HepG2 (cell line): ENCODE measurements at regions not wholly inside any gene's neighbourhood (a gene's known extent, or its start where the extent isn't known, plus 50 kb on each side); places are given as distances from the start of the nearest gene placed in this dataset.

Experiments used
- ATAC-seq: fragments of 200-7000 bp; cut with Tn5 transposase; 3 replicates; pipeline ENCODE4 v1.9.1; 2020; ENCODE audit warnings: mild to moderate bottlenecking, moderate library complexity
- BruUV-seq: library from RNA; stranded (reverse); fragments of 400-500 nt; replicated peaks from 2 replicates; lab custom pipeline; 2021; lab: Mats Ljungman, UMichigan
- CTCF ChIA-PET: fragments of 300-600 bp; formaldehyde crosslinking; extraction: SDS; loops from one replicate; lab custom pipeline; 2021; ENCODE audit warnings: low total read pairs, inconsistent platforms, low intra/inter-chr PET ratio; lab: Yijun Ruan, JAX
- POLR2A ChIA-PET: fragments of 350-600 bp; sonication (Branson Sonifier 250); formaldehyde crosslinking; loops from one replicate; lab custom pipeline; 2020; ENCODE audit warnings: antibody characterized with exemption, inconsistent platforms; lab: Yijun Ruan, JAX
- DNase-seq: peaks from one replicate; pipeline ENCODE4 v3.0.0-alpha.2; 2015; ENCODE audit warnings: low spot score
- FAIRE-seq: peaks from 3 replicates; lab custom pipeline; 2011; peaks lifted over from hg19 to GRCh38; lab: Jason Lieb, UNC
- H2AFZ ChIP-seq: one replicate; pipeline ENCODE4 v1.6.1; 2011; ENCODE audit warnings: low read length, inconsistent platforms
- H3K27ac ChIP-seq: fragments of 300-600 bp; 3 replicates; pipeline ENCODE4 v1.8.0; 2011; ENCODE audit warnings: mixed run types, mild to moderate bottlenecking, mixed read lengths, low read length, inconsistent platforms; ENCODE audit not compliant: insufficient read depth; ENCODE audit errors: extremely low read length
- H3K27me3 ChIP-seq, 2 experiments: fragments of 200-600 bp in 1 of 2; 2 replicates in 1 of 2; 3 replicates in 1 of 2; pipeline versions ENCODE4 v1.6.0 to v1.8.0; 2011; ENCODE audit warnings: low read length in 2 of 2, mild to moderate bottlenecking in 2 of 2, moderate library complexity in 2 of 2, inconsistent platforms in 1 of 2; ENCODE audit not compliant: insufficient read depth in 2 of 2, control insufficient read depth in 1 of 2
- H3K36me3 ChIP-seq, 2 experiments: fragments of 200-600 bp in 1 of 2; replicated peaks in 1 of 2; 2 replicates in 1 of 2; 3 replicates in 1 of 2; pipeline versions ENCODE4 v1.5.1 to v1.8.0; 2011; ENCODE audit warnings: low read length in 2 of 2, inconsistent platforms in 1 of 2; ENCODE audit not compliant: insufficient read depth in 2 of 2, control insufficient read depth in 1 of 2
- H3K4me1 ChIP-seq: 2 replicates; pipeline ENCODE4 v1.5.1; 2012; ENCODE audit warnings: low read length, inconsistent platforms; ENCODE audit not compliant: insufficient read depth
- H3K4me2 ChIP-seq: 2 replicates; pipeline ENCODE4 v1.6.0; 2011; ENCODE audit warnings: low read depth, low read length, inconsistent platforms
- H3K4me3 ChIP-seq, 3 experiments: fragments of 200-600 bp in 1 of 3; sonication (generic), shearing (Covaris generic) in 1 of 3; replicated peaks in 1 of 3; 2 replicates each; pipeline ENCODE4 v1.5.1; 2011 to 2016; ENCODE audit warnings: low read length in 3 of 3, inconsistent platforms in 2 of 3, low read depth in 2 of 3, mild to moderate bottlenecking in 2 of 3, control low read depth in 1 of 3, mixed read lengths in 1 of 3; ENCODE audit not compliant: insufficient read depth in 1 of 3
- H3K79me2 ChIP-seq: one replicate; pipeline ENCODE4 v1.6.1; 2011; ENCODE audit warnings: low read length, inconsistent platforms; ENCODE audit not compliant: insufficient read depth
- H3K9ac ChIP-seq: 2 replicates; pipeline ENCODE4 v1.6.0; 2011; ENCODE audit warnings: mild to moderate bottlenecking, low read depth, low read length, inconsistent platforms; ENCODE audit not compliant: insufficient read depth
- H3K9me3 ChIP-seq: 2 replicates; pipeline ENCODE4 v1.5.1; 2012; ENCODE audit warnings: mild to moderate bottlenecking, low read length
- H4K20me1 ChIP-seq: 2 replicates; pipeline ENCODE4 v1.6.0; 2011; ENCODE audit warnings: inconsistent platforms, mild to moderate bottlenecking, low read length, moderate library complexity; ENCODE audit not compliant: insufficient read depth
- ATF7 ChIP-seq, 2 experiments: fragments of 450-650 bp in 1 of 2; sonication (generic) in 1 of 2; formaldehyde crosslinking in 1 of 2; IDR thresholded peaks; 2 replicates each; pipeline versions ENCODE4 v1.4.0 to v1.6.1; 2016 to 2020; ENCODE audit warnings: antibody characterized with exemption in 1 of 2, mild to moderate bottlenecking in 1 of 2, missing genetic modification reagents in 1 of 2
- BCL6 ChIP-seq: IDR thresholded peaks from 2 replicates; pipeline ENCODE4 v1.6.1; 2016; ENCODE audit warnings: missing genetic modification reagents, missing compliant biosample characterization
- PHF8 ChIP-seq: sonication (generic); formaldehyde crosslinking; IDR thresholded peaks from 2 replicates; pipeline ENCODE4 v1.5.0; 2020; ENCODE audit warnings: missing genetic modification reagents
- PITX1 ChIP-seq: sonication (generic); formaldehyde crosslinking; IDR thresholded peaks from 2 replicates; pipeline ENCODE4 v1.5.1; 2020; ENCODE audit warnings: mild to moderate bottlenecking, missing genetic modification reagents
- POLR2AphosphoS2 ChIP-seq: IDR thresholded peaks from 2 replicates; pipeline ENCODE4 v1.6.1; 2011; ENCODE audit warnings: low read depth, low read length, improper control_type of control experiment
- RXRA ChIP-seq: sonication (generic); formaldehyde crosslinking; IDR thresholded peaks from 2 replicates; pipeline ENCODE4 v1.5.1; 2020; ENCODE audit warnings: missing genetic modification reagents
- TEAD2 ChIP-seq: sonication (generic); formaldehyde crosslinking; IDR thresholded peaks from 2 replicates; pipeline ENCODE4 v1.9.0; 2021; ENCODE audit warnings: missing genetic modification reagents
- ZBTB1 ChIP-seq: sonication (generic); formaldehyde crosslinking; IDR thresholded peaks from 2 replicates; pipeline ENCODE4 v1.4.0; 2020; ENCODE audit warnings: missing genetic modification reagents, borderline replicate concordance
- ZBTB20 ChIP-seq: sonication (generic); formaldehyde crosslinking; IDR thresholded peaks from 2 replicates; pipeline ENCODE4 v1.8.1; 2023; ENCODE audit warnings: missing genetic modification reagents, low read depth, mild to moderate bottlenecking, borderline replicate concordance
- ZFP82 ChIP-seq: sonication (generic); formaldehyde crosslinking; IDR thresholded peaks from 2 replicates; pipeline ENCODE4 v1.5.1; 2020; ENCODE audit warnings: mild to moderate bottlenecking, missing genetic modification reagents, borderline replicate concordance
- ZNF101 ChIP-seq: sonication (generic); formaldehyde crosslinking; IDR thresholded peaks from 2 replicates; pipeline ENCODE4 v1.4.0; 2020; ENCODE audit warnings: mild to moderate bottlenecking, low read depth, missing genetic modification reagents, borderline replicate concordance
- ZNF614 ChIP-seq: IDR thresholded peaks from 2 replicates; pipeline ENCODE4 v1.6.1; 2018; ENCODE audit warnings: missing biosample characterization, missing genetic modification reagents, inconsistent platforms, borderline replicate concordance
- ZNF660 ChIP-seq: sonication (generic); formaldehyde crosslinking; IDR thresholded peaks from 2 replicates; pipeline ENCODE4 v1.5.1; 2020; ENCODE audit warnings: mild to moderate bottlenecking, low read depth, missing genetic modification reagents, borderline replicate concordance
- WGBS: methylation state at CpG from one replicate; pipeline ENCODE4 v1.1.6; 2017; ENCODE audit warnings: low lambda C conversion rate; 5-methylcytosine and 5-hydroxymethylcytosine counted together
- in situ Hi-C: cut with HindIII; loops from 2 replicates; pipeline ENCODE4 v1.10.0; 2017; ENCODE audit warnings: low pct_unique_long_range_greater_than_20kb; ENCODE audit not compliant: extremely low pct_ligation_motif_present
- intact Hi-C: fragments of 100-400 bp; cut with micrococcal nuclease; formaldehyde crosslinking; loops from one replicate; pipeline ENCODE4 v1.10.0; 2022; ENCODE audit not compliant: unreplicated experiment
- TF ChIP-seq, protein P1 (sequence below): sonication (generic); formaldehyde crosslinking; IDR thresholded peaks from 2 replicates; pipeline ENCODE4 v1.8.0; 2022; ENCODE audit warnings: missing genetic modification reagents, mild to moderate bottlenecking, borderline replicate concordance
- TF ChIP-seq, protein P2 (sequence below): sonication (generic); formaldehyde crosslinking; IDR thresholded peaks from 2 replicates; pipeline ENCODE4 v1.5.1; 2020; ENCODE audit warnings: mild to moderate bottlenecking, missing genetic modification reagents, moderate library complexity
- TF ChIP-seq, protein P3 (sequence below): sonication (generic); formaldehyde crosslinking; IDR thresholded peaks from 2 replicates; pipeline ENCODE4 v1.4.0; 2020; ENCODE audit warnings: missing genetic modification reagents
- TF ChIP-seq, protein P4 (sequence below): sonication (generic); formaldehyde crosslinking; IDR thresholded peaks from 2 replicates; pipeline ENCODE4 v1.8.1; 2023; ENCODE audit warnings: mild to moderate bottlenecking, missing genetic modification reagents, borderline replicate concordance

DNA sequence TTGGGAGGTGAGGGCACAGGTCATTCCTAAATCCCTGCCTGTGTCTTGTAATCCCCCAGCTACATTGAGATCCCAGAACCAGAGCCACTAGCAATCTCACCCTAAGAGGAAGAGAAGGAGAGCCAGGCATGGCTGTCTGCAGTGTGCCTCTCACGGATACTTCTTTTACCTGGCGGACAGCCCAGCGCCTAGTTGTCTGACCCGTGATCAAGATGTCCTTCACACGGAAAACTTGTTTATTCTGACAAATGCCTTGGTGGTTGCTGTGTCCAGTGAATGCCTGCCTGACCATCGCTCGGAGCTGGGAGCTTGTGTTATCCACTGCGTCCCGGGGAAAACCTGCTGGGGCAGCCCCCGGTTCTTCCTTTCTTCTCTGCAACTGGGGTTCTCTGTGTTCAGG, 140.5 kb upstream of the WSCD1 start:
- in situ Hi-C loops = no loop called here
- no peak for FAIRE-seq
- H4K20me1 ChIP-seq = no peaks in the 10 kb centered on the region
- intact Hi-C loops = no loop called here
- ATAC-seq = no peak
- no peaks in the 10 kb centered on the region for H3K9me3 ChIP-seq
- H3K27ac ChIP-seq = no peak overlapping the region
- H3K4me2 ChIP-seq = no peak overlapping the region
- no peak overlapping the region for H2AFZ ChIP-seq
- DNase-seq = no peak
- no peaks in the 10 kb centered on the region for H3K36me3 ChIP-seq
- WGBS = no CpG with 5 or more reads among the region's 10 CpGs
- H3K79me2 ChIP-seq = no peaks in the 10 kb centered on the region
- no peaks in the 10 kb centered on the region for H3K4me1 ChIP-seq
- no TSS peak for BruUV-seq
- ChIA-PET CTCF (no interaction called here), POLR2A (no interaction called here)
- H3K4me3 ChIP-seq = no peak overlapping the region
- H3K27me3 ChIP-seq = no peaks in the 10 kb centered on the region
- TF ChIP-seq ATF7 (IDR thresholded peaks at IDR 0.05) (no peak), ATF7 (CRISPR knock-in tag; IDR thresholded peaks at IDR 0.05) (no peak), ZNF101 (CRISPR knock-in tag) (no peak), ZBTB20 (no peak), TEAD2 (no peak), RXRA (CRISPR knock-in tag) (no peak), POLR2AphosphoS2 (no peak), ZFP82 (CRISPR knock-in tag) (no peak), PHF8 (CRISPR knock-in tag) (no peak), BCL6 (no peak), PITX1 (no peak), ZNF660 (CRISPR knock-in tag) (no peak), ZNF614 (CRISPR knock-in tag) (no peak), ZBTB1 (CRISPR knock-in tag) (no peak)
- TF ChIP-seq, protein P1, sequence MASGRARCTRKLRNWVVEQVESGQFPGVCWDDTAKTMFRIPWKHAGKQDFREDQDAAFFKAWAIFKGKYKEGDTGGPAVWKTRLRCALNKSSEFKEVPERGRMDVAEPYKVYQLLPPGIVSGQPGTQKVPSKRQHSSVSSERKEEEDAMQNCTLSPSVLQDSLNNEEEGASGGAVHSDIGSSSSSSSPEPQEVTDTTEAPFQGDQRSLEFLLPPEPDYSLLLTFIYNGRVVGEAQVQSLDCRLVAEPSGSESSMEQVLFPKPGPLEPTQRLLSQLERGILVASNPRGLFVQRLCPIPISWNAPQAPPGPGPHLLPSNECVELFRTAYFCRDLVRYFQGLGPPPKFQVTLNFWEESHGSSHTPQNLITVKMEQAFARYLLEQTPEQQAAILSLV (CRISPR knock-in tag) = no peak
- TF ChIP-seq, protein P2, sequence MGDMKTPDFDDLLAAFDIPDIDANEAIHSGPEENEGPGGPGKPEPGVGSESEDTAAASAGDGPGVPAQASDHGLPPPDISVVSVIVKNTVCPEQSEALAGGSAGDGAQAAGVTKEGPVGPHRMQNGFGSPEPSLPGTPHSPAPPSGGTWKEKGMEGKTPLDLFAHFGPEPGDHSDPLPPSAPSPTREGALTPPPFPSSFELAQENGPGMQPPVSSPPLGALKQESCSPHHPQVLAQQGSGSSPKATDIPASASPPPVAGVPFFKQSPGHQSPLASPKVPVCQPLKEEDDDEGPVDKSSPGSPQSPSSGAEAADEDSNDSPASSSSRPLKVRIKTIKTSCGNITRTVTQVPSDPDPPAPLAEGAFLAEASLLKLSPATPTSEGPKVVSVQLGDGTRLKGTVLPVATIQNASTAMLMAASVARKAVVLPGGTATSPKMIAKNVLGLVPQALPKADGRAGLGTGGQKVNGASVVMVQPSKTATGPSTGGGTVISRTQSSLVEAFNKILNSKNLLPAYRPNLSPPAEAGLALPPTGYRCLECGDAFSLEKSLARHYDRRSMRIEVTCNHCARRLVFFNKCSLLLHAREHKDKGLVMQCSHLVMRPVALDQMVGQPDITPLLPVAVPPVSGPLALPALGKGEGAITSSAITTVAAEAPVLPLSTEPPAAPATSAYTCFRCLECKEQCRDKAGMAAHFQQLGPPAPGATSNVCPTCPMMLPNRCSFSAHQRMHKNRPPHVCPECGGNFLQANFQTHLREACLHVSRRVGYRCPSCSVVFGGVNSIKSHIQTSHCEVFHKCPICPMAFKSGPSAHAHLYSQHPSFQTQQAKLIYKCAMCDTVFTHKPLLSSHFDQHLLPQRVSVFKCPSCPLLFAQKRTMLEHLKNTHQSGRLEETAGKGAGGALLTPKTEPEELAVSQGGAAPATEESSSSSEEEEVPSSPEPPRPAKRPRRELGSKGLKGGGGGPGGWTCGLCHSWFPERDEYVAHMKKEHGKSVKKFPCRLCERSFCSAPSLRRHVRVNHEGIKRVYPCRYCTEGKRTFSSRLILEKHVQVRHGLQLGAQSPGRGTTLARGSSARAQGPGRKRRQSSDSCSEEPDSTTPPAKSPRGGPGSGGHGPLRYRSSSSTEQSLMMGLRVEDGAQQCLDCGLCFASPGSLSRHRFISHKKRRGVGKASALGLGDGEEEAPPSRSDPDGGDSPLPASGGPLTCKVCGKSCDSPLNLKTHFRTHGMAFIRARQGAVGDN (CRISPR knock-in tag) = no peak
- TF ChIP-seq, protein P3, sequence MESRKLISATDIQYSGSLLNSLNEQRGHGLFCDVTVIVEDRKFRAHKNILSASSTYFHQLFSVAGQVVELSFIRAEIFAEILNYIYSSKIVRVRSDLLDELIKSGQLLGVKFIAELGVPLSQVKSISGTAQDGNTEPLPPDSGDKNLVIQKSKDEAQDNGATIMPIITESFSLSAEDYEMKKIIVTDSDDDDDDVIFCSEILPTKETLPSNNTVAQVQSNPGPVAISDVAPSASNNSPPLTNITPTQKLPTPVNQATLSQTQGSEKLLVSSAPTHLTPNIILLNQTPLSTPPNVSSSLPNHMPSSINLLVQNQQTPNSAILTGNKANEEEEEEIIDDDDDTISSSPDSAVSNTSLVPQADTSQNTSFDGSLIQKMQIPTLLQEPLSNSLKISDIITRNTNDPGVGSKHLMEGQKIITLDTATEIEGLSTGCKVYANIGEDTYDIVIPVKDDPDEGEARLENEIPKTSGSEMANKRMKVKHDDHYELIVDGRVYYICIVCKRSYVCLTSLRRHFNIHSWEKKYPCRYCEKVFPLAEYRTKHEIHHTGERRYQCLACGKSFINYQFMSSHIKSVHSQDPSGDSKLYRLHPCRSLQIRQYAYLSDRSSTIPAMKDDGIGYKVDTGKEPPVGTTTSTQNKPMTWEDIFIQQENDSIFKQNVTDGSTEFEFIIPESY (CRISPR knock-in tag) = no peak
- TF ChIP-seq, protein P4, sequence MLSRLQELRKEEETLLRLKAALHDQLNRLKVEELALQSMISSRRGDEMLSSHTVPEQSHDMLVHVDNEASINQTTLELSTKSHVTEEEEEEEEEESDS = no peak
- H3K9ac ChIP-seq = no peak overlapping the region
